ENCODE measurements at regions not wholly inside any gene's neighbourhood (a gene's known extent, or its start where the extent isn't known, plus 50 kb on each side); places are given as distances from the start of the nearest gene placed in this dataset.

DNA sequence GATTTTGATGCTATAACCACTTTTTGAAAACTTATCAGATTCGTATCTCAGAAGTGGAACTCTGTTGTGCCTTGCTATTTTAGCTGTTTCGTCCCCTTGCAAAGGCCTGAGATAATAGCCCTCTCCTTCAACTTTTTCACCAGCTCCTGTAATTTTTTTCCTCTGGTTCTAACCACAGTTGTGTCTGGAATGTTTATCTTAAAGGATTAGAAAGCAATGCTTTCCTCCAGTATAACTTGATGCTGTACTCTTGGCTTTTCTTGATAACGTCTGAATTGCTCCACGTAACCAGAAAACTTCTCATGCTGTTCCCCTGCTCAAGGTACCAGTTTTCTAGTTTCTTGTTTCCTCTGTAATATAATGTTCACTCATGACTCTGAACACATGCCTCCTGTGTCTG lies 209.4 kb downstream of the DTWD2 start:
- no peak for DNase-seq (ENCODE audit: low spot score)

- no peak for DNase-seq (ENCODE audit: low spot score)
Measured at GRCh38 chr5:118777189-118777736, 211.1 kb downstream of the DTWD2 start.

- DNase-seq (ENCODE audit: low spot score), result no peak
Measured at GRCh38 chr5:118776755-118777154, 211.6 kb downstream of the DTWD2 start.

GRCh38 chr5:118775790-118776499 lies 212.4 kb downstream of the DTWD2 start:
- DNase-seq (ENCODE audit: low spot score), result no peak

DNA sequence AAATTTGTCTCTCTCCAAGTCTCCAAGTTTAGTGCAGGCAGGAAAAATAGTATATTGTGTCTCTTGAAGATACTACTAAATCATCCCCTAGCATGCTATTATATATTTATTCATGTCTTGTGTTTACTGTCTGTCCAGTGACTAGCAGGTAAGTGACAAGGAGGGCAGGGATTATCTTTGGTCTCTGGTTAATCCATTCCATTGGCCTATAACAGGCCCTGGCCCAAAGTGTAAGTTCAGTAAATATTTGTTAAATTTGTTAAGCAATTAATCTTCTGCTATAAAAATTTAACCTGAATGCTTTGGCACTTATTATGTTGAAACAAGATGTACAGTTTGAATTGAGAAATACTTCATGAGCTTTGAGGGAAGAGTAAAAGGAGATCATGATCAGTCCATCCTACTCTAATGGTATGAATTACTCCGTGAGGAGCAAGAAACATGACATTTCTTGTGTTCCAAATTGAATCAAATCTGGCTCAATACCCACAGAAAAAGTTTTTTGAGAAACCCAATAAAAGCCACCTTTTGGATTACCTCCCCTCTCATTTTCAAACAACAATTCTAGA lies 219.7 kb downstream of the DTWD2 start:
- no peak for DNase-seq (ENCODE audit: low spot score)

DNA sequence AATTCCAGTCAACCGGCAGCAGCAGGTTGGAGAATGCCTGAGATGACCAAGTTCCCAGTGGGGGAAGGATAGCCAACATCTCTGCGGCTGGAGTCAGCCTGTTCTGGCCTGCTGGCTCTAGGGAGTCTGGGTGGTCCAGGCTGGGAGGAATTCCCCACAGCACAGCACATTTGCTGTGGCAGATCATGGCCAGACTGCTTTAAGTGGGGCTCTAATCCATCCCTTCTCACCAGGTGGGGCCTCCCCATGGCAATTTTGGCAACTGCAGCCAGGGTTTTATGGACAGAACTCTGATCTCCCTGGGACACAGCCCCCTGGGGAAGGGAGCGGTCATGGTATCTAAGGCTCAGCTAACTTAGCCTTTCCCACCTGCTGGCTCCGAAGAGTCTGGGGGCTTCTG lies 226.1 kb downstream of the DTWD2 start:
- DNase-seq (ENCODE audit: low spot score), result no peak

- no peak for DNase-seq (ENCODE audit: low spot score)
Measured at GRCh38 chr5:118761814-118762213, 226.5 kb downstream of the DTWD2 start.

DNA sequence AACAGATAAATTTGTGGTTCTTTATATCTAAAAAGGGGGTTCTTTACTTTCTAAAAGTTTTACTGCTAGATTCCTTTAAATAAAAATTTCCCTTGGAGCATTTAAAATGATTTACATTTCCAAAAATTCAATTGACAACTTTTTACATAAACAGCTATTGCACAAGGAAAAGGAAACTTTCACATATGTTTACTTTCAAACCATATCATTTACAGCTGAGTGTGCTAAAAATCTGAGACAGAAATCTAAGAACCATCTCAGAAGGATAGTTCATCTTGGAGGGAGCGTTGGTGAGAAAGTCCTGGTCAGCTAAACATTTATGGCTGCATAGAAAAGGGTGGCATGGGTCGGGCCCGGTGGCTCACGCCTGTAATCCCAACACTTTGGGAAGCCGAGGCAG lies 235.4 kb downstream of the DTWD2 start:
- no peak for DNase-seq (ENCODE audit: low spot score)

GRCh38 chr5:118736396-118736795 lies 252.0 kb downstream of the DTWD2 start:
- no peak for DNase-seq (ENCODE audit: low spot score)

DNA sequence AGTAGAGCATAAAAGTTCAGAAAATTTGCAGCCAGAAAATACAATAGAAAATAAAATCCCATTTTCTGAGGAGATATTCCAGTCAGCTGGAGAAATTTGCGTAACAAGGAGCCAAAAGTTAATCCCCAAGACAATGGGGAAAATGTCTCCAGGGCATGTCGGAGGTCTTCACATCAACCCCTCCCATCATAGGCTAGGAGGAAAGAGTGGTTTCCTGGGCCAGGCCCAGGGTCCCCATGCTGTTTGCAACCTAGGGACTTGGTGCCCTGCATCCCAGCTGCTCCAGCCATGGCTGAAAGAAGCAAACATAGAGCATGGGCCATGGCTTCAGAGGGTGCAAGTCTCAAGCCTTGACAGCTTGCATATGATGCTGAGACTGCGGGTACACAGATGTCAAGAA lies 255.0 kb downstream of the DTWD2 start:
- no peak for DNase-seq (ENCODE audit: low spot score)

- no peak for DNase-seq (ENCODE audit: low spot score)
Measured at GRCh38 chr5:118728191-118728590, 260.2 kb downstream of the DTWD2 start.

GRCh38 chr5:118726891-118727290 lies 261.5 kb downstream of the DTWD2 start:
- no peak for DNase-seq (ENCODE audit: low spot score)

GRCh38 chr5:118723021-118723338 lies 265.4 kb downstream of the DTWD2 start:
- DNase-seq (ENCODE audit: low spot score), result no peak

- DNase-seq (ENCODE audit: low spot score), result no peak
Measured at GRCh38 chr5:118722122-118723020, 266.0 kb downstream of the DTWD2 start.

- no peak for DNase-seq (ENCODE audit: low spot score)
Measured at GRCh38 chr5:118711727-118712126, 276.6 kb downstream of the DTWD2 start.

- no peak for DNase-seq (ENCODE audit: low spot score)
Measured at GRCh38 chr5:118705959-118706667, 282.2 kb downstream of the DTWD2 start.

GRCh38 chr5:118703241-118703640 lies 285.1 kb downstream of the DTWD2 start:
- DNase-seq (ENCODE audit: low spot score), result no peak

GRCh38 chr5:118701791-118702190 lies 286.6 kb downstream of the DTWD2 start:
- DNase-seq (ENCODE audit: low spot score), result no peak

- DNase-seq (ENCODE audit: low spot score), result no peak
Measured at GRCh38 chr5:118700510-118700909, 287.8 kb downstream of the DTWD2 start.

DNA sequence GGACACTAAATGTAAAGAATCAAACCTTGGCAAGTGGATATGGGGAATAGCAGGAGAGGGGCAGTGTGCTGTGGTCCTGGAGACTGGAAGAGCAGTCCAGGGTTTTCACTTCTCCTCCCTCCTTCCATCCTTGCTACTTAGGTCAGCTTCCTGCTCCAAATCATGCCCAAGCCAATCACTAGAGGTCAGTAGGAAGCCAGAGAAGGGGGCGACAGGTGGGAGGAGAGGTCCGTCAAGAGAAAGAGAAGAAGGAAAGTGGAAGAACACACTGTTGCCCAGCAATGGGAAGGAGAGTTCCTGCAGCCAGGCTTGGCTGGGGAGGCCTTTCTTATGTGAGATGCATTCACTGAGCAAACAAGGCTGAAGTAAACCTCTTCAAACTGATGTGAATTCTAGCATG lies 289.6 kb downstream of the DTWD2 start:
- no peak for DNase-seq (ENCODE audit: low spot score)

GRCh38 chr5:118696076-118696475 lies 292.3 kb downstream of the DTWD2 start:
- no peak for DNase-seq (ENCODE audit: low spot score)

DNA sequence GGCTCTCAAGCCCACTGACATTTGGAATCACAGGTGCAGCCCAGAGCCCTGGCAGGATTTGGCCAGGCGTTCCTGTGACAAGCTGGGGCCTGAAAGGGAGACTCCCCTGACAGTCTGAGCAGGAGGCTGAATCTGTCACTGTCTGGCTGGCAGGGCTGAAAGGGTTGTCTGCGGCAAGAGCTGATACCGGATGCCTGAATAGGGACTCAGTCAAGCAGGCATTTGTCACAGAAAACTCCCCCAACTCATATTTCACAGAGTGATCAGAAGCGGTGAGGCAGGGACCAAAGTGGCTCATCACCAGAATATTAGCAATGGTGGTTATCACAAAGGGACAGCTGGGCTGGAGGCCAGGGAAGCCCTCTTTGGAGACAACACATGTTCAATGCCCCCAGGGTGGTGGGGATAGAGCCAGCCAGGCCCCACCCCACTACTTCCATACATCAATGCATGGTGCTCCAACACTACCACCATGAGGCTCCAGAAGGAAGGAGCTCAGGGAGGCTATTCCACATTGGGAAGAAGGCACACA lies 295.5 kb downstream of the DTWD2 start:
- DNase-seq (ENCODE audit: low spot score), result no peak
